BLaER1 treated with 17β-estradiol and CSF1 and Interleukin-3, amounts not matched to agents 10 nM and 100 nM (cell line): ENCODE measurements at regions not wholly inside any gene's neighbourhood (a gene's known extent, or its start where the extent isn't known, plus 50 kb on each side); places are given as distances from the start of the nearest gene placed in this dataset.
A peak's percentile ranks its signal among the peaks of the same experiment; 100 is the strongest.

Experiments
- H3K27ac ChIP-seq, 11 experiments: shearing (Covaris generic); formaldehyde crosslinking; 2 replicates each; pipeline ENCODE4 v1.8.1; 2022
- H3K27me3 ChIP-seq, 11 experiments: shearing (Covaris generic); formaldehyde crosslinking; 2 replicates each; pipeline ENCODE4 v1.8.1; 2022
- H3K36me3 ChIP-seq, 11 experiments: shearing (Covaris generic); formaldehyde crosslinking; 2 replicates each; pipeline ENCODE4 v1.8.1; 2022
- H3K4me1 ChIP-seq, 10 experiments: shearing (Covaris generic); formaldehyde crosslinking; 2 replicates each; pipeline ENCODE4 v1.8.1; 2022
- H3K4me2 ChIP-seq, 11 experiments: shearing (Covaris generic); formaldehyde crosslinking; 2 replicates each; pipeline ENCODE4 v1.8.1; 2022
- H3K4me3 ChIP-seq, 10 experiments: shearing (Covaris generic); formaldehyde crosslinking; 2 replicates each; pipeline ENCODE4 v1.8.1; 2022
- H3K9ac ChIP-seq, 11 experiments: shearing (Covaris generic); formaldehyde crosslinking; 2 replicates each; pipeline ENCODE4 v1.8.1; 2022
- H3K9me3 ChIP-seq, 11 experiments: shearing (Covaris generic); formaldehyde crosslinking; replicated peaks in 1 of 11; 2 replicates each; pipeline ENCODE4 v1.8.1; 2022
- H4K20me1 ChIP-seq, 11 experiments: shearing (Covaris generic); formaldehyde crosslinking; 2 replicates each; pipeline ENCODE4 v1.8.1; 2022
- Cebpa-rat ChIP-seq, 11 experiments: shearing (Covaris generic); IDR thresholded peaks; 2 replicates each; pipeline ENCODE4 v1.8.1; 2022

GRCh38 chr3:166498446-166498845 lies 661.2 kb upstream of the BCHE start:
- H3K27me3 ChIP-seq: no peaks in the 10 kb centered on the region
- H4K20me1 ChIP-seq: no peaks in the 10 kb centered on the region
- no peak overlapping the region for H3K9ac ChIP-seq
- no peak for TF ChIP-seq Cebpa-rat (IDR thresholded peaks at IDR 0.05)
- no peak overlapping the region for H3K4me3 ChIP-seq
- no peak overlapping the region for H3K27ac ChIP-seq
- H3K4me1 ChIP-seq: no peaks in the 10 kb centered on the region
- no peak overlapping the region for H3K4me2 ChIP-seq
- no peaks in the 10 kb centered on the region for H3K9me3 ChIP-seq
- H3K36me3 ChIP-seq: no peaks in the 10 kb centered on the region

- H3K27ac ChIP-seq: no peak overlapping the region
- H3K4me1 ChIP-seq: no peaks in the 10 kb centered on the region
- H3K9me3 ChIP-seq: peaks cover 0 to 6% (median 0%) of the 10 kb centered on the region in 11 experiments; a peak in 1 of 22 replicates
- no peak overlapping the region for H3K4me2 ChIP-seq
- TF ChIP-seq Cebpa-rat (IDR thresholded peaks at IDR 0.05): no peak
- no peaks in the 10 kb centered on the region for H3K36me3 ChIP-seq
- H3K9ac ChIP-seq: no peak overlapping the region
- no peaks in the 10 kb centered on the region for H3K27me3 ChIP-seq
- H4K20me1 ChIP-seq: no peaks in the 10 kb centered on the region
- H3K4me3 ChIP-seq: no peak overlapping the region
Observed at GRCh38 chr3:166489826-166490225, 652.6 kb upstream of the BCHE start.

GRCh38 chr3:166488977-166489672 lies 651.9 kb upstream of the BCHE start:
- Histone ChIP-seq H3K27ac (no peak overlapping the region), H4K20me1 (no peaks in the 10 kb centered on the region), H3K27me3 (no peaks in the 10 kb centered on the region), H3K4me1 (no peaks in the 10 kb centered on the region), H3K36me3 (no peaks in the 10 kb centered on the region), H3K4me2 (no peak overlapping the region), H3K4me3 (no peak overlapping the region), H3K9me3 (peaks cover 0 to 6% (median 0%) of the 10 kb centered on the region in 11 experiments; a peak in 1 of 22 replicates), H3K9ac (no peak overlapping the region)
- no peak for TF ChIP-seq Cebpa-rat (IDR thresholded peaks at IDR 0.05)

GRCh38 chr3:166484470-166484869 lies 647.2 kb upstream of the BCHE start:
- H3K4me1 ChIP-seq: no peaks in the 10 kb centered on the region
- H3K36me3 ChIP-seq: no peaks in the 10 kb centered on the region
- no peak overlapping the region for H3K27ac ChIP-seq
- no peaks in the 10 kb centered on the region for H4K20me1 ChIP-seq
- 0 out of 22 replicates have a peak, but pooled peaks of 2 of the 11 experiments have one; percentile 18 to 47 for TF ChIP-seq Cebpa-rat (IDR thresholded peaks at IDR 0.05)
- H3K9me3 ChIP-seq: 0 out of 22 replicates have a peak, but pooled peaks cover 0 to 3% (median 0%) of the 10 kb centered on the region in 11 experiments
- H3K9ac ChIP-seq: no peak overlapping the region
- no peak overlapping the region for H3K4me2 ChIP-seq
- no peaks in the 10 kb centered on the region for H3K27me3 ChIP-seq
- H3K4me3 ChIP-seq: no peak overlapping the region

GRCh38 chr3:166481340-166481739 lies 644.1 kb upstream of the BCHE start:
- no peak overlapping the region for H3K4me2 ChIP-seq
- H3K9me3 ChIP-seq: no peaks in the 10 kb centered on the region
- H4K20me1 ChIP-seq: no peaks in the 10 kb centered on the region
- H3K4me1 ChIP-seq: no peaks in the 10 kb centered on the region
- no peaks in the 10 kb centered on the region for H3K36me3 ChIP-seq
- no peaks in the 10 kb centered on the region for H3K27me3 ChIP-seq
- no peak overlapping the region for H3K9ac ChIP-seq
- no peak overlapping the region for H3K4me3 ChIP-seq
- no peak for TF ChIP-seq Cebpa-rat (IDR thresholded peaks at IDR 0.05)
- no peak overlapping the region for H3K27ac ChIP-seq

GRCh38 chr3:166478356-166478755 lies 641.1 kb upstream of the BCHE start:
- H3K4me2 ChIP-seq: no peak overlapping the region
- no peak for TF ChIP-seq Cebpa-rat (IDR thresholded peaks at IDR 0.05)
- H3K9me3 ChIP-seq: no peaks in the 10 kb centered on the region
- H3K4me3 ChIP-seq: no peak overlapping the region
- H3K36me3 ChIP-seq: no peaks in the 10 kb centered on the region
- no peak overlapping the region for H3K9ac ChIP-seq
- no peaks in the 10 kb centered on the region for H3K4me1 ChIP-seq
- no peak overlapping the region for H3K27ac ChIP-seq
- no peaks in the 10 kb centered on the region for H4K20me1 ChIP-seq
- no peaks in the 10 kb centered on the region for H3K27me3 ChIP-seq

- Histone ChIP-seq H3K4me3 (no peak overlapping the region), H3K4me1 (no peaks in the 10 kb centered on the region), H3K27me3 (no peaks in the 10 kb centered on the region), H3K9ac (no peak overlapping the region), H3K9me3 (no peaks in the 10 kb centered on the region), H3K4me2 (no peak overlapping the region), H4K20me1 (no peaks in the 10 kb centered on the region), H3K36me3 (no peaks in the 10 kb centered on the region), H3K27ac (no peak overlapping the region)
- no peak for TF ChIP-seq Cebpa-rat (IDR thresholded peaks at IDR 0.05)
Observed at GRCh38 chr3:166473501-166473900, 636.3 kb upstream of the BCHE start.

GRCh38 chr3:166472015-166472414 lies 634.8 kb upstream of the BCHE start:
- Histone ChIP-seq H3K4me3 (no peak overlapping the region), H3K9me3 (no peaks in the 10 kb centered on the region), H3K4me2 (no peak overlapping the region), H3K27ac (no peak overlapping the region), H3K27me3 (no peaks in the 10 kb centered on the region), H3K4me1 (no peaks in the 10 kb centered on the region), H3K36me3 (no peaks in the 10 kb centered on the region), H3K9ac (no peak overlapping the region), H4K20me1 (no peaks in the 10 kb centered on the region)
- TF ChIP-seq Cebpa-rat (IDR thresholded peaks at IDR 0.05): no peak

GRCh38 chr3:166471074-166471767 lies 634.0 kb upstream of the BCHE start:
- no peak overlapping the region for H3K9ac ChIP-seq
- H3K36me3 ChIP-seq: no peaks in the 10 kb centered on the region
- no peak overlapping the region for H3K4me3 ChIP-seq
- H3K9me3 ChIP-seq: no peaks in the 10 kb centered on the region
- H3K4me2 ChIP-seq: no peak overlapping the region
- H3K27me3 ChIP-seq: no peaks in the 10 kb centered on the region
- H4K20me1 ChIP-seq: no peaks in the 10 kb centered on the region
- H3K27ac ChIP-seq: no peak overlapping the region
- no peak for TF ChIP-seq Cebpa-rat (IDR thresholded peaks at IDR 0.05)
- no peaks in the 10 kb centered on the region for H3K4me1 ChIP-seq
